ENCODE measurements at regions not wholly inside any gene's neighbourhood (a gene's known extent, or its start where the extent isn't known, plus 50 kb on each side); places are given as distances from the start of the nearest gene placed in this dataset.

- DNase-seq (ENCODE audit: low read depth) = no peak
- no peak overlapping the region for H3K4me3 ChIP-seq (ENCODE audit: low read depth, low read length)
- in situ Hi-C loops (cut with HindIII; ENCODE audit: low sequenced_read_pairs) = no loop called here
- TF ChIP-seq, protein P1, sequence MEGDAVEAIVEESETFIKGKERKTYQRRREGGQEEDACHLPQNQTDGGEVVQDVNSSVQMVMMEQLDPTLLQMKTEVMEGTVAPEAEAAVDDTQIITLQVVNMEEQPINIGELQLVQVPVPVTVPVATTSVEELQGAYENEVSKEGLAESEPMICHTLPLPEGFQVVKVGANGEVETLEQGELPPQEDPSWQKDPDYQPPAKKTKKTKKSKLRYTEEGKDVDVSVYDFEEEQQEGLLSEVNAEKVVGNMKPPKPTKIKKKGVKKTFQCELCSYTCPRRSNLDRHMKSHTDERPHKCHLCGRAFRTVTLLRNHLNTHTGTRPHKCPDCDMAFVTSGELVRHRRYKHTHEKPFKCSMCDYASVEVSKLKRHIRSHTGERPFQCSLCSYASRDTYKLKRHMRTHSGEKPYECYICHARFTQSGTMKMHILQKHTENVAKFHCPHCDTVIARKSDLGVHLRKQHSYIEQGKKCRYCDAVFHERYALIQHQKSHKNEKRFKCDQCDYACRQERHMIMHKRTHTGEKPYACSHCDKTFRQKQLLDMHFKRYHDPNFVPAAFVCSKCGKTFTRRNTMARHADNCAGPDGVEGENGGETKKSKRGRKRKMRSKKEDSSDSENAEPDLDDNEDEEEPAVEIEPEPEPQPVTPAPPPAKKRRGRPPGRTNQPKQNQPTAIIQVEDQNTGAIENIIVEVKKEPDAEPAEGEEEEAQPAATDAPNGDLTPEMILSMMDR (IDR thresholded peaks at IDR 0.05; ENCODE audit: low read depth, low read length, missing control alignments) = no peak
These were observed 577.9 kb downstream of the PPARGC1A start for GRCh38 chr4:23311983-23312382.

DNA sequence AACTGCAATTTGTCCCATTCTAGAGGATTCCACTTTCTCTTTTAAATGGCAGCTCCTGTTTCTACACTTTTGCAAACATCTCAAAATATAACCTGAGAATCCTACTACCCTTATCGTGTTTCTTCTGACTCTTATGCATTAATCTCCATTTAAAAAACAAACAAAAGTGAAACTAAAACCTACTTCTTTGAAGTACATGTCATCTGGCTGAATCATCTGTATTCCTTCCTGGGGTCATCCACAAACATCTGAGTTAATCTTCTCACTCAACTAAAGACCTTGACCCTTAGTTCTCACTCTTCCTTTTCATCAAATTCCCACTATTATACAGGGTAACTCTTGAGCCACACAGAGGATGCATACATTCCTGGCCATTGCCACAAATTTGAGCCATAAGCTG lies 584.8 kb downstream of the PPARGC1A start:
- TF ChIP-seq, protein P1 (IDR thresholded peaks at IDR 0.05; ENCODE audit: low read depth, low read length, missing control alignments) = no peak
- in situ Hi-C loops (cut with HindIII; ENCODE audit: low sequenced_read_pairs) = no loop called here
- no peak overlapping the region for H3K4me3 ChIP-seq (ENCODE audit: low read depth, low read length)
- no peak for DNase-seq (ENCODE audit: low read depth)

DNA sequence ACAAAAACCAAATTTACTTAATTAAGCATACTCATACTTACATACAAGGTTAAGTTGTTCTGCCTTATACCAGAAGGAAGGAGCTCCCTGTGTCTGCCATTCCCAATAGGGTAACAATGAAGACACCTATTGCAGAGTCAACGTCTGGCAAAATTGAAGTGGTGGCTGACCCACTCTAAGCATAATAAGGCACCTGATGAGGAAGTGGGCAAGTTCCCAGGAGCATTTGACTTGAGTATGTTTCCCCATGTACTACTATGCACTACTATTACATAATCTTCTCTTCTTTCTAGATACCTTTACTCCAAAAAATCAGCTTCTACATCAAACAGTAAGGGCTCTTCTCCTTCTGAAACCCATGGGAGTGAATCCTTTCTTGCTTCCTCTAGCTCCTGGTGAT lies 591.5 kb downstream of the PPARGC1A start:
- DNase-seq (ENCODE audit: low read depth) = no peak
- TF ChIP-seq, protein P1 (IDR thresholded peaks at IDR 0.05; ENCODE audit: low read depth, low read length, missing control alignments) = no peak
- no peak overlapping the region for H3K4me3 ChIP-seq (ENCODE audit: low read depth, low read length)
- in situ Hi-C loops (cut with HindIII; ENCODE audit: low sequenced_read_pairs) = no loop called here

- H3K4me3 ChIP-seq (ENCODE audit: low read depth, low read length) = no peak overlapping the region
- no peak for DNase-seq (ENCODE audit: low read depth)
- TF ChIP-seq, protein P1 (IDR thresholded peaks at IDR 0.05; ENCODE audit: low read depth, low read length, missing control alignments) = no peak
- in situ Hi-C loops (cut with HindIII; ENCODE audit: low sequenced_read_pairs) = no loop called here
These were observed 592.5 kb downstream of the PPARGC1A start for GRCh38 chr4:23297327-23297726.

- TF ChIP-seq, protein P1 (IDR thresholded peaks at IDR 0.05; ENCODE audit: low read depth, low read length, missing control alignments) = no peak
- in situ Hi-C loops (cut with HindIII; ENCODE audit: low sequenced_read_pairs) = no loop called here
These were observed 598.4 kb downstream of the GBA3 start for GRCh38 chr4:23291139-23291538.

DNA sequence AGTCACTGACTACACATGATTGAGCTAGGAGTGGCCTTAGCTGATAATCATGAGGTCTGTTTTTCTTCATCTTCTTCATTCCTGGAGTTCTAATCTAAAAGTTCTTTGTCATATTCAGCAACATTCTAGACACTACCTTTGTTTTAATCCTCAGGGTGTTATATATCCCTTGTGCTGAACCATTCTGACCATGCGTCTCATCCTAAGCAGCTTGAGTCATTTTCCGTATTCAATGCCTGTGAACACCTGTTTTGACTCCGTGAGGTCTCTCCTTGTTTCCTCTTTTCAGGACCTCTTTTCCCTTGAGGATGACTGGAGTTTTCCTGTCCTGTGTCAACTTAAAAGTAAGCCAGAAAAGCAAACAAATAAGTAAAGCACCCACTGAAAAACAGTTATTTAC lies 597.9 kb downstream of the GBA3 start:
- TF ChIP-seq, protein P1 (IDR thresholded peaks at IDR 0.05; ENCODE audit: low read depth, low read length, missing control alignments) = no peak
- no peak for DNase-seq (ENCODE audit: low read depth)
- in situ Hi-C loops (cut with HindIII; ENCODE audit: low sequenced_read_pairs) = no loop called here
- no peak overlapping the region for H3K4me3 ChIP-seq (ENCODE audit: low read depth, low read length)

More at GRCh38 chr4:23291139-23291538, 598.4 kb downstream of the GBA3 start:
- no peak for DNase-seq (ENCODE audit: low read depth)
- no peak overlapping the region for H3K4me3 ChIP-seq (ENCODE audit: low read depth, low read length)

All from astrocyte of the cerebellum (primary cell).